Amygdala (tissue), 56 donors: ENCODE measurements at regions not wholly inside any gene's neighbourhood (a gene's known extent, or its start where the extent isn't known, plus 50 kb on each side); places are given as distances from the start of the nearest gene placed in this dataset.
"Not testable (repeated sequence)": the region's sequence is repeated elsewhere in the genome, so short reads cannot be mapped to it uniquely, and the experiment has no call there.

Experiments used
- DNase-seq, 56 donors: peaks; one replicate each; lab custom pipeline; 2025; lab: John Stamatoyannopoulos, UW

DNA sequence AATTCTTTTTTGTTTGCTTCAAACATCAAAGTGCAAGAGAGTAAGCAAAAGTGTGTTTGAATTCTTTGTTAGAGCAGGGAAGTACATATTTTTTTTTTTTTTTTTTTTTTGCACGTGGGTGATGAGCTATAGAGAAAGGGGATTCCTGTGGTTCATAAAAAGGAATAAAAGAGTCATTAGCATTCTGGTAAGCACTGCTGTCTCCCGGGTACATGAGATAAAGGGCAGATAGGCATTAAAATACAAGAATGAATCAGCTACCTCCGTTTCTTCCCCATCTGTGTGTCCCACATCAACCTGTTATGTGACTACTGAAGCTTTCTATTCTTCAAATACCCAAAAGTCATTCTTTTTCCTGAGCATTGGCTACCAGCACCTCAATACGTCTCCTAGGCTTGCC, 102.4 kb upstream of the SEMA3D start:
- no peak for DNase-seq

DNA sequence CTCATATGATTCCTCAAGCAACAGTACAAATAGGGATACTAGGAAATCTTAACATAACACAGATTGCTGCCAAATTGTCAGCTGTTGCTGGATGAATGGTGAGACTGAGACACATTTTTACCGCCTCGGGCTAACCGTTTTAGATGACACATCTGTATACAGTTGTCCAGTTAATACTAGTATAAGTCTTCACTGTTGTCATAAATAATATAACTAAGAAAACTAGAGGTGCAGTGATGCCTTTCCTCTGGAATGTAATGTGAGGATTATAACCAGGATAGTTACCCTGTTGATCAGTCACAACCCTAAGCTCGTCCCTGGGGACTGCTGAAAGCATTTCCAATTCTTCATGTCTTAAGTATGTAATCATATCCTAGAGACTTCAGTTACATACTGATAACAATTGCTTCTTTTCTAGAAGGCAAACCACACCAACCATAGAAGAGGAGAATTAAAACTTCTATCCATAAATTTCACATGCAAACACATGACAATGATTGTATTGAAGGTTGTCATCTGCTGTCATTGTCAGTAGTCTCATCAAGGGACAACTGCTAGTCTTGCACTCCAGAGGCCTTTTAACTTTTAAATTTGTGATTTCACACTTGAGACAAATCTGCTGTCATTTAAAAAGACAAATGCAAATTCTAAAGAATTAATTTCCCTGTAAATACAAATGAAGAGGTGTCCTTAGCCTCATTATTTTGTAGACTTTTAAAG, 100.4 kb upstream of the SEMA3D start:
- DNase-seq, result no peak

DNA sequence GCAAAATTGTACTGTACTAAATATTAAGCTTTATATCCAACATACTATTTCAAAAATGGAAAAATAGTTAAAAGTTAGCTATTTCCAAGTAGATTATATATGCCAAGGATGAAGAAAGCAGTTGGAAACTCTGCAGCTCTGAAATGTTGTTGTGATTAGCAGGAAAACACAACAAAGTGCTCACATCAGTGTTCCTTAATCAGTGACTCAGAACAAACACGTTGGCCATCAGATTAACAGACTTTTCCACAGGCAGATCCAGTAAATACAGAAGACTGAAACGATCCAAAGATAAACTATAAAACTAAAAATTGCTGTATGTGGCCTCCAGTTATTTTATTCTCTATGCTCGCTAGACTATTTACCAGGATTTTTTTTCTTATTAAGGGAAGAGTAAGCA, 99.6 kb upstream of the SEMA3D start:
- DNase-seq, result no peak

DNA sequence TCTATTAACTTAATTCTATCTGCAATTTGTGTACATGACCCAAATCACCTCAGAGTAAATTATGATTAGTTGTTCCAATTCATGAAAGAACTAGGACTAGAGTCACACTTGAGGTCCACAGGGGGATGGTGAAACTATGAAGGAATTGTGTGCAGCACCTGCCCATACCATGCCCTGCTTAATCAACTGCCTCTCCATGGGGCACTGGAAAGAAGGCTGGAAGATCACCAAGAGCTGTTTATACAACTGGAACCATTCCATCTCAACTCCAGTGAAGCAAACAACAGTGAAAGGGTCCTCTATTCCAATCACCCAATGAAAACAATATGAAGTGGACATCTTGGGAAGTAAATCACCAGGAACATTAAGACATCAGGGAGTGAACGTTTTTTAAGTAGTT, 98.7 kb upstream of the SEMA3D start:
- no peak for DNase-seq

GRCh38 chr7:85275204-85275603, 88.3 kb upstream of the SEMA3D start:
- DNase-seq, result no peak

DNA sequence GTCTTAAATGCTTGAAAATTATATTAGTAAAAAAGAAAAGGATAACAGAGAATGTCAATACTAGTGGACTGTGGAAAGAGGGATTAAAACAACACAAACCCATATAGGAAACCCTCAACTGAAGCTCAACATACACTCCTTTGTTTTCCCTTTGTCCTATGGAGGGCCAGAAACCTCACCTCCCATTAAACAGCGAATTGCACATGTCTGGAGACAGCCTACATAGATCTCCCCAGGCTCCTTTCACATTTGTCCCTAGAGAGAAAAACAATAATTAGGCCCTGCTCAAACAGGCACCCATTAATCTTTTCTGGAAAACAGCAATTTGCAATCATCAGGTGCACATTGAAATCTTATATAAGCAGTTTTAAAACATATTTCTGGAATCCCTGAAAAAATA, 87.6 kb upstream of the SEMA3D start:
- DNase-seq, result no peak

GRCh38 chr7:85262891-85263290, 76.0 kb upstream of the SEMA3D start:
- no peak for DNase-seq

DNA sequence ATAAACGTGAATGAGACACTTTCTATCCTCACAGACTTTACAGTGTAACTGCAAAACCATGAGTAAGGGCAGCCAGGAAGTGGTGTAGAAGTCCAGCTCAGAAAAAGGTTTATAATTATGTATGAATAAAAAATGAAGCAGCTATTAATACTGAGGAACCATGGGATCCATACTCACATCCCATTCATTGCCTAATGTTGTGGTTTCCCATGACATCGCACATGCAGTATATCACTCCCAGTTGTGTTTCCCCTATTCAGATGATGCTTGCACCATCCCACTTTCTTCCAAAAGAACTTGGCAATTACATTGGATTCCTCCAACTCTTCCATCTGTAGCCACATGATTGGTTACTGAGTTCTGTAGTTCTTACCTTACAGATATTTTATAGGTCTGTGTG, 74.5 kb upstream of the SEMA3D start:
- no peak for DNase-seq

GRCh38 chr7:85249787-85250186, 62.9 kb upstream of the SEMA3D start:
- DNase-seq, result not testable (repeated sequence)

GRCh38 chr7:85239109-85239508, 52.3 kb upstream of the SEMA3D start:
- DNase-seq, result no peak

GRCh38 chr7:85237721-85238120, 50.9 kb upstream of the SEMA3D start:
- DNase-seq, result no peak
